ENCODE measurements at regions not wholly inside any gene's neighbourhood (a gene's known extent, or its start where the extent isn't known, plus 50 kb on each side); places are given as distances from the start of the nearest gene placed in this dataset.

DNA sequence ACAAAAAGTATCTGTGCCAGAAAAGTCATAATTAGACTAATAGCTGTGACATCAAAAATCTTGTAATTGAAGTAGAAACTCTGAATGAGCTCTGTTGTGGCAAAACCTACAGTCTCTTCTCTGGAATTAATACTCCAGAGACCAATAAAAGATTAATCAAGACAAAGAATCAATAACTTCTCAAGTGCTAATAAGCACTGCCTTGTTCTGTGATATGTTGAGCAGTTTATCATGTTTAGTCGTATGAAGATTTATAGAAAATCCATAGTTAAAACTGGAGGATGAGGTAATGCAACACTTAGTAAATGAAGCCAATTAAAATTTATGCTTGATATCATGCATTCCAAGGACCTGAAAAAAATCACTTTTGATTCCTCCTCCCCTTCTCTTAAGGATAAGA, 72.3 kb upstream of the RNF32 start:
- no peak overlapping the region for H2AFZ ChIP-seq (ENCODE audit: low read depth, low read length)
- H3K27me3 ChIP-seq (ENCODE audit: control insufficient read depth in 2 of 2, insufficient read depth in 2 of 2, low read length in 2 of 2) = no peaks in the 10 kb centered on the region
- no peak for FAIRE-seq
- BruUV-seq (replicated peaks) = no TSS peak
- TF ChIP-seq FOS (IDR thresholded peaks at IDR 0.05; ENCODE audit: borderline replicate concordance, insufficient read depth, low read length) (no peak), GATA2 (IDR thresholded peaks at IDR 0.05; ENCODE audit: insufficient read depth, insufficient read length, low read depth, low read length) (no peak), JUN (IDR thresholded peaks at IDR 0.05; ENCODE audit: borderline replicate concordance, insufficient read depth, insufficient read length, low read depth) (no peak), POLR2A (IDR thresholded peaks at IDR 0.05; ENCODE audit: low read depth, low read length) (no peak), CTCF (IDR thresholded peaks at IDR 0.05; ENCODE audit: extremely low read depth in 1 of 2, insufficient read depth in 1 of 2, low read depth in 1 of 2, low read length in 2 of 2) (no peak), MYC (IDR thresholded peaks at IDR 0.05; ENCODE audit: low read depth, low read length) (no peak), POLR2AphosphoS5 (IDR thresholded peaks at IDR 0.05; ENCODE audit: insufficient read depth, low read depth, low read length) (no peak), EZH2 (IDR thresholded peaks at IDR 0.05; ENCODE audit: borderline replicate concordance, low read depth, low read length, severe bottlenecking) (no peak)
- TF ChIP-seq, protein P1, sequence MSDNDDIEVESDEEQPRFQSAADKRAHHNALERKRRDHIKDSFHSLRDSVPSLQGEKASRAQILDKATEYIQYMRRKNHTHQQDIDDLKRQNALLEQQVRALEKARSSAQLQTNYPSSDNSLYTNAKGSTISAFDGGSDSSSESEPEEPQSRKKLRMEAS (IDR thresholded peaks at IDR 0.05; ENCODE audit: insufficient read depth, insufficient read length) = no peak
- no peaks in the 10 kb centered on the region for H3K9me1 ChIP-seq (replicated peaks; ENCODE audit: control insufficient read depth, extremely low read depth, insufficient read depth, low read length)
- no peaks in the 10 kb centered on the region for H3K4me1 ChIP-seq (ENCODE audit: control insufficient read depth, extremely low read depth, insufficient read depth, low read length)
- no peak overlapping the region for H3K4me3 ChIP-seq (replicated peaks in 1 of 3; ENCODE audit: insufficient read depth in 1 of 3, low read depth in 1 of 3, low read length in 3 of 3)
- H3K27ac ChIP-seq (ENCODE audit: insufficient read depth, low read depth, low read length) = no peak overlapping the region
- CTCF ChIA-PET = no interaction called here
- H3K4me2 ChIP-seq (ENCODE audit: insufficient read depth, low read length) = no peak overlapping the region
- no peak for DNase-seq (ENCODE audit: low read depth, low spot score)
- H4K20me1 ChIP-seq (replicated peaks; ENCODE audit: control insufficient read depth, extremely low read depth, insufficient read depth, low read length) = no peaks in the 10 kb centered on the region
- intact Hi-C loops (cut with micrococcal nuclease) (no loop called here), dilution Hi-C loops (cut with MboI; ENCODE audit: extremely low pct_ligation_motif_present, low sequenced_read_pairs) (no loop called here)
- no peaks in the 10 kb centered on the region for H3K79me2 ChIP-seq (ENCODE audit: control insufficient read depth, insufficient read depth, low read length)
- POLR2A ChIA-PET = no interaction called here
- H3K9ac ChIP-seq (replicated peaks; ENCODE audit: extremely low read depth, insufficient read depth, low read length) = no peak overlapping the region
- H3K36me3 ChIP-seq (ENCODE audit: control insufficient read depth in 2 of 2, extremely low read depth in 1 of 2, insufficient read depth in 2 of 2, low read length in 2 of 2) = no peaks in the 10 kb centered on the region
- no peaks in the 10 kb centered on the region for H3K9me3 ChIP-seq (replicated peaks; ENCODE audit: control insufficient read depth, insufficient read depth, low read length)
